ENCODE measurements at regions not wholly inside any gene's neighbourhood (a gene's known extent, or its start where the extent isn't known, plus 50 kb on each side); places are given as distances from the start of the nearest gene placed in this dataset.

- no peak for TF ChIP-seq POLR2A (IDR thresholded peaks at IDR 0.05)
- no peak for TF ChIP-seq CTCF (IDR thresholded peaks at IDR 0.05)
- TF ChIP-seq POLR2AphosphoS5 (IDR thresholded peaks at IDR 0.05), result no peak
Observed at GRCh38 chr2:117718048-117718447, 96.4 kb upstream of the DDX18 start.
